Endothelial cell (in vitro differentiated cells): ENCODE measurements at regions not wholly inside any gene's neighbourhood (a gene's known extent, or its start where the extent isn't known, plus 50 kb on each side); places are given as distances from the start of the nearest gene placed in this dataset.

Source experiments
- DNase-seq: peaks from one replicate; pipeline ENCODE4 v3.0.0; 2021; ENCODE audit warnings: low spot score
- H3K27ac Mint-ChIP-seq: one replicate; pipeline ENCODE4 v1.8.0; 2021; ENCODE audit warnings: mixed read lengths, inconsistent platforms; ENCODE audit not compliant: unreplicated experiment
- H3K27me3 Mint-ChIP-seq: one replicate; pipeline ENCODE4 v1.8.0; 2021; ENCODE audit warnings: mild to moderate bottlenecking, moderate library complexity, mixed read lengths, inconsistent platforms; ENCODE audit not compliant: unreplicated experiment
- H3K36me3 Mint-ChIP-seq: one replicate; pipeline ENCODE4 v1.8.0; 2021; ENCODE audit warnings: mild to moderate bottlenecking, low read depth, mixed read lengths, inconsistent platforms; ENCODE audit not compliant: unreplicated experiment
- H3K4me1 Mint-ChIP-seq: one replicate; pipeline ENCODE4 v1.8.0; 2021; ENCODE audit warnings: mild to moderate bottlenecking, mixed read lengths, inconsistent platforms; ENCODE audit not compliant: unreplicated experiment
- H3K4me3 Mint-ChIP-seq: one replicate; pipeline ENCODE4 v1.8.0; 2021; ENCODE audit warnings: mild to moderate bottlenecking, mixed read lengths, inconsistent platforms; ENCODE audit not compliant: unreplicated experiment
- H3K9me3 Mint-ChIP-seq: one replicate; pipeline ENCODE4 v1.8.0; 2021; ENCODE audit warnings: mixed read lengths, inconsistent platforms; ENCODE audit not compliant: unreplicated experiment
- TF ChIP-seq, protein P1 (sequence below): fragments of 200-600 bp; sonication (generic); IDR thresholded peaks from one replicate; pipeline ENCODE4 v1.5.0; 2021; ENCODE audit warnings: antibody characterized with exemption; ENCODE audit not compliant: unreplicated experiment

GRCh38 chr9:81108821-81109220 is 580.5 kb downstream of the TLE1 start:
- Mint-ChIP-seq H3K9me3 (no peaks in the 10 kb centered on the region), H3K4me1 (peaks cover 8% of the 10 kb centered on the region), H3K4me3 (no peak overlapping the region), H3K27me3 (no peaks in the 10 kb centered on the region), H3K27ac (no peak overlapping the region), H3K36me3 (no peaks in the 10 kb centered on the region)
- TF ChIP-seq, protein P1, sequence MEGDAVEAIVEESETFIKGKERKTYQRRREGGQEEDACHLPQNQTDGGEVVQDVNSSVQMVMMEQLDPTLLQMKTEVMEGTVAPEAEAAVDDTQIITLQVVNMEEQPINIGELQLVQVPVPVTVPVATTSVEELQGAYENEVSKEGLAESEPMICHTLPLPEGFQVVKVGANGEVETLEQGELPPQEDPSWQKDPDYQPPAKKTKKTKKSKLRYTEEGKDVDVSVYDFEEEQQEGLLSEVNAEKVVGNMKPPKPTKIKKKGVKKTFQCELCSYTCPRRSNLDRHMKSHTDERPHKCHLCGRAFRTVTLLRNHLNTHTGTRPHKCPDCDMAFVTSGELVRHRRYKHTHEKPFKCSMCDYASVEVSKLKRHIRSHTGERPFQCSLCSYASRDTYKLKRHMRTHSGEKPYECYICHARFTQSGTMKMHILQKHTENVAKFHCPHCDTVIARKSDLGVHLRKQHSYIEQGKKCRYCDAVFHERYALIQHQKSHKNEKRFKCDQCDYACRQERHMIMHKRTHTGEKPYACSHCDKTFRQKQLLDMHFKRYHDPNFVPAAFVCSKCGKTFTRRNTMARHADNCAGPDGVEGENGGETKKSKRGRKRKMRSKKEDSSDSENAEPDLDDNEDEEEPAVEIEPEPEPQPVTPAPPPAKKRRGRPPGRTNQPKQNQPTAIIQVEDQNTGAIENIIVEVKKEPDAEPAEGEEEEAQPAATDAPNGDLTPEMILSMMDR = no peak
- no peak for DNase-seq

DNA sequence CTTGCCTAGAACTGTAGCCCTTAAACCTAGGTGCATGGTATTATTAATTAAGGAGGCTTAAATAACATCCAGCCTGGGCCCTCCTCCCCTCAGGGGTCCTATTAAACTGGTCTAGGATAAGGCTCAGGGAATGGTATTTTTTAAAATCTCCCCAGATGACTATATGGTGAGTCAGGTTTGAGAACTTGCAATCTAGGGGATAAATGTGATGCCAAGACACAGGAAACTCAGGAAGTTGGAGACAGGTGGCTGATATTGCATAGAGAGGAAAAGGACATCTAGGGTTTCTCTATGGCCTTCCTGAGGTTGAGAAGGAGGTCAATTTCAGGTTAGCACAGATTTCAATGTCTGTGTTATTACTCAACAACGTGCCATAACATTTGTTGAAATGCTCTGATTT is 581.0 kb downstream of the TLE1 start:
- no peak for DNase-seq
- no peaks in the 10 kb centered on the region for H3K36me3 Mint-ChIP-seq
- no peak overlapping the region for H3K27ac Mint-ChIP-seq
- peaks cover 4% of the 10 kb centered on the region for H3K4me1 Mint-ChIP-seq
- TF ChIP-seq, protein P1 = no peak
- H3K4me3 Mint-ChIP-seq = no peak overlapping the region
- H3K9me3 Mint-ChIP-seq = no peaks in the 10 kb centered on the region
- no peaks in the 10 kb centered on the region for H3K27me3 Mint-ChIP-seq

- DNase-seq = no peak
- Mint-ChIP-seq H3K27ac (no peak overlapping the region), H3K9me3 (no peaks in the 10 kb centered on the region), H3K4me1 (peaks cover 3% of the 10 kb centered on the region), H3K27me3 (no peaks in the 10 kb centered on the region), H3K4me3 (no peak overlapping the region), H3K36me3 (no peaks in the 10 kb centered on the region)
- TF ChIP-seq, protein P1 = peak; percentile 31
These were observed 585.5 kb downstream of the TLE1 start for GRCh38 chr9:81103597-81104471.

GRCh38 chr9:81097131-81097847 is 592.1 kb downstream of the TLE1 start:
- Mint-ChIP-seq H3K4me1 (no peaks in the 10 kb centered on the region), H3K4me3 (no peak overlapping the region), H3K27me3 (no peaks in the 10 kb centered on the region), H3K27ac (no peak overlapping the region), H3K9me3 (no peaks in the 10 kb centered on the region), H3K36me3 (no peaks in the 10 kb centered on the region)
- TF ChIP-seq, protein P1 = no peak
- DNase-seq = no peak

DNA sequence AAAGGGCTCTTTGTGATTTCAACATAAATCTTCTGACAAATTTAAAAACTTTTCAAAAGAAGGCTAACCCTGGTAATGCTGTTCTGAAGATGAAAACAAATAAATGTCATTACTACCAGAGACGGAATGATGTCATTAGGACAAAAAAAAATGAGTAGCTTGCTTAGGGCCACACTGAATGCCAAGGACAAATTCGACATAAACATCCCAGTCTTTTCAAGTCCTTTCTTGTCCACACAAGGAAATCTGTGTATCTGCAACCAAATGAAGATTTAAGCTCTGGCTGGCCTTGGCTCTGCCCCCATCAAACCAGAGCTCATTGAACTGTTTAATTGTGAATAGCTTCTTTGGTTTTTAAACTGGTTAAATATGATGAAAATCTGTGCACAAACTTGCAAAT is 592.7 kb downstream of the TLE1 start:
- Mint-ChIP-seq H3K4me1 (no peaks in the 10 kb centered on the region), H3K27me3 (no peaks in the 10 kb centered on the region), H3K27ac (no peak overlapping the region), H3K4me3 (no peak overlapping the region), H3K36me3 (no peaks in the 10 kb centered on the region), H3K9me3 (no peaks in the 10 kb centered on the region)
- TF ChIP-seq, protein P1 = no peak
- no peak for DNase-seq
